ENCODE measurements at regions not wholly inside any gene's neighbourhood (a gene's known extent, or its start where the extent isn't known, plus 50 kb on each side); places are given as distances from the start of the nearest gene placed in this dataset.

DNA sequence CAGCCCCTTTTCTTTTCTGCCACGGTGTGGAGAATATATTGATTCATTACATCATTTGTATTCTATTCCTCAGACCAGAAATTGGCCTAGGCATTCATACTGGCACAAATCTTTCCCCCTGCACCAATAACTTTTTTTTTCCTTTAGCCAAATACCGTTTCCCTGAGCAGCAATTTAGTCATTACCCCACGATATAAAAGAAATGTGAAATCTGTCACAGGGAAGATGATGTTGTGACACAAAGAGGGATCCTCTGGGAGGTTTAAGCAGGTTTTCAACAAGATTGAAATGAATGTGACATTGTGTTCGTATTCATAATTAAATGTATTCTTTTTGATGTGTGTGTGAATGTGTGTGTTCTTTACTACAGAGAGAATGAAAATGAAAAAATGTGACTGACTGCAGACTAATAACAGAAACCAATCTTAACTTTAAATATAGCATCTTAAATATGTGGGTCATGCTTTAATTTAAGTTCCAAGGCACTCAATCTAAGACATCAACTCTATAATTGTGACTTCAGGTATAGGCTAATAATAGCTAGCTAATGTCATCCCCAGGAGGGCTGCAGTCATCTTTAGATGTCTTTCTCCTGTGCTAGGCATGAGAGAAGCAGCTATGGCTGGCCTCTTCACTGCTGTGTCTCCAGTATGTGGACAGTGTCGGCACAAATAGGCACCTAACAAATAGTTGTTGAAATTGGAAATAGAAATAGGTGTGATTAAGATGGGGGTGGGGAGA is 177.7 kb downstream of the BTBD3 start:
- Mint-ChIP-seq H3K27ac (ENCODE audit: unreplicated experiment) (no peak overlapping the region), H3K4me3 (ENCODE audit: unreplicated experiment) (no peak overlapping the region), H3K4me1 (ENCODE audit: low read depth, unreplicated experiment) (no peaks in the 10 kb centered on the region), H3K9me3 (ENCODE audit: unreplicated experiment) (no peaks in the 10 kb centered on the region), H3K27me3 (ENCODE audit: unreplicated experiment) (peaks cover 2% of the 10 kb centered on the region), H3K36me3 (ENCODE audit: unreplicated experiment) (no peaks in the 10 kb centered on the region)
- DNase-seq: no peak
- TF ChIP-seq CTCF (IDR thresholded peaks at IDR 0.05; ENCODE audit: partially characterized antibody, unreplicated experiment): no peak

- DNase-seq: no peak
- H3K36me3 Mint-ChIP-seq (ENCODE audit: unreplicated experiment): no peaks in the 10 kb centered on the region
- no peaks in the 10 kb centered on the region for H3K4me1 Mint-ChIP-seq (ENCODE audit: low read depth, unreplicated experiment)
- H3K9me3 Mint-ChIP-seq (ENCODE audit: unreplicated experiment): no peaks in the 10 kb centered on the region
- peaks cover 2% of the 10 kb centered on the region for H3K27me3 Mint-ChIP-seq (ENCODE audit: unreplicated experiment)
- TF ChIP-seq CTCF (IDR thresholded peaks at IDR 0.05; ENCODE audit: partially characterized antibody, unreplicated experiment): no peak
- no peak overlapping the region for H3K27ac Mint-ChIP-seq (ENCODE audit: unreplicated experiment)
- H3K4me3 Mint-ChIP-seq (ENCODE audit: unreplicated experiment): no peak overlapping the region
Observed at GRCh38 chr20:12098421-12098820, 180.7 kb downstream of the BTBD3 start.

GRCh38 chr20:12108846-12109245 is 191.2 kb downstream of the BTBD3 start:
- DNase-seq: no peak
- no peak overlapping the region for H3K4me3 Mint-ChIP-seq (ENCODE audit: unreplicated experiment)
- no peaks in the 10 kb centered on the region for H3K36me3 Mint-ChIP-seq (ENCODE audit: unreplicated experiment)
- H3K9me3 Mint-ChIP-seq (ENCODE audit: unreplicated experiment): no peaks in the 10 kb centered on the region
- no peaks in the 10 kb centered on the region for H3K4me1 Mint-ChIP-seq (ENCODE audit: low read depth, unreplicated experiment)
- TF ChIP-seq CTCF (IDR thresholded peaks at IDR 0.05; ENCODE audit: partially characterized antibody, unreplicated experiment): no peak
- no peak overlapping the region for H3K27ac Mint-ChIP-seq (ENCODE audit: unreplicated experiment)
- H3K27me3 Mint-ChIP-seq (ENCODE audit: unreplicated experiment): no peaks in the 10 kb centered on the region

GRCh38 chr20:12110274-12110673 is 192.6 kb downstream of the BTBD3 start:
- Mint-ChIP-seq H3K4me3 (ENCODE audit: unreplicated experiment) (no peak overlapping the region), H3K4me1 (ENCODE audit: low read depth, unreplicated experiment) (no peaks in the 10 kb centered on the region), H3K27ac (ENCODE audit: unreplicated experiment) (no peak overlapping the region), H3K36me3 (ENCODE audit: unreplicated experiment) (no peaks in the 10 kb centered on the region), H3K9me3 (ENCODE audit: unreplicated experiment) (no peaks in the 10 kb centered on the region), H3K27me3 (ENCODE audit: unreplicated experiment) (no peaks in the 10 kb centered on the region)
- DNase-seq: no peak
- no peak for TF ChIP-seq CTCF (IDR thresholded peaks at IDR 0.05; ENCODE audit: partially characterized antibody, unreplicated experiment)

DNA sequence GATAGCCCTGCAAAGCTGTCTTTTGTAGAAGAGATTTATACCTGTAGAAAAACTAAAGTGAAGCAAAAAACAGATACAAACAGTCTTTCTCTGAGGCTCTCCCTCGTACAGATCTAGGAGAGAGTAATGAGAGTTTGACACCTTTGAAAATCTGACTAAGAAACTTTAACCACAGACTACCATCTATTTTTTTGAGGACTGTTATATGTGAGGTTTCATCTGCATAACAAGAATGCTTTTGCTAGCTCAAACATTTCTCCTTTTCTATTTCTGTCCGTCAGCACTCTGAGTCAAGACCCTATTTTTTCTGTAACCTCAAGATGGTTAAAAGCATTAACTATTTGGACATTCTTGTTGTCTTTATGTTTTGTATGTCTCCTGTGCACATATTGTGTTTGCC is 193.0 kb downstream of the BTBD3 start:
- TF ChIP-seq CTCF (IDR thresholded peaks at IDR 0.05; ENCODE audit: partially characterized antibody, unreplicated experiment): no peak
- Mint-ChIP-seq H3K9me3 (ENCODE audit: unreplicated experiment) (no peaks in the 10 kb centered on the region), H3K4me3 (ENCODE audit: unreplicated experiment) (no peak overlapping the region), H3K27ac (ENCODE audit: unreplicated experiment) (no peak overlapping the region), H3K4me1 (ENCODE audit: low read depth, unreplicated experiment) (no peaks in the 10 kb centered on the region), H3K36me3 (ENCODE audit: unreplicated experiment) (no peaks in the 10 kb centered on the region), H3K27me3 (ENCODE audit: unreplicated experiment) (no peaks in the 10 kb centered on the region)
- no peak for DNase-seq
